Astrocyte of the cerebellum (primary cell): ENCODE measurements at regions not wholly inside any gene's neighbourhood (a gene's known extent, or its start where the extent isn't known, plus 50 kb on each side); places are given as distances from the start of the nearest gene placed in this dataset.

Experiments
- DNase-seq: peaks from one replicate; pipeline ENCODE4 v3.0.0-alpha.2; 2011; ENCODE audit warnings: low read depth
- H3K4me3 ChIP-seq: 2 replicates; pipeline ENCODE4 v1.5.1; 2011; ENCODE audit warnings: mild to moderate bottlenecking, low read depth, low read length, moderate library complexity
- in situ Hi-C: cut with HindIII; loops from 2 replicates; pipeline ENCODE4 v1.10.0; 2017; ENCODE audit warnings: low sequenced_read_pairs
- TF ChIP-seq, protein P1 (sequence below): IDR thresholded peaks from 2 replicates; pipeline ENCODE4 v1.5.1; 2012; ENCODE audit warnings: low read length, low read depth, moderate library complexity, mild to moderate bottlenecking; ENCODE audit errors: missing control alignments

- in situ Hi-C loops: no loop called here
- TF ChIP-seq, protein P1, sequence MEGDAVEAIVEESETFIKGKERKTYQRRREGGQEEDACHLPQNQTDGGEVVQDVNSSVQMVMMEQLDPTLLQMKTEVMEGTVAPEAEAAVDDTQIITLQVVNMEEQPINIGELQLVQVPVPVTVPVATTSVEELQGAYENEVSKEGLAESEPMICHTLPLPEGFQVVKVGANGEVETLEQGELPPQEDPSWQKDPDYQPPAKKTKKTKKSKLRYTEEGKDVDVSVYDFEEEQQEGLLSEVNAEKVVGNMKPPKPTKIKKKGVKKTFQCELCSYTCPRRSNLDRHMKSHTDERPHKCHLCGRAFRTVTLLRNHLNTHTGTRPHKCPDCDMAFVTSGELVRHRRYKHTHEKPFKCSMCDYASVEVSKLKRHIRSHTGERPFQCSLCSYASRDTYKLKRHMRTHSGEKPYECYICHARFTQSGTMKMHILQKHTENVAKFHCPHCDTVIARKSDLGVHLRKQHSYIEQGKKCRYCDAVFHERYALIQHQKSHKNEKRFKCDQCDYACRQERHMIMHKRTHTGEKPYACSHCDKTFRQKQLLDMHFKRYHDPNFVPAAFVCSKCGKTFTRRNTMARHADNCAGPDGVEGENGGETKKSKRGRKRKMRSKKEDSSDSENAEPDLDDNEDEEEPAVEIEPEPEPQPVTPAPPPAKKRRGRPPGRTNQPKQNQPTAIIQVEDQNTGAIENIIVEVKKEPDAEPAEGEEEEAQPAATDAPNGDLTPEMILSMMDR: no peak
- no peak overlapping the region for H3K4me3 ChIP-seq
- DNase-seq: no peak
Measured at GRCh38 chr15:72994534-72995177, 57.6 kb upstream of the NEO1 start.

DNA sequence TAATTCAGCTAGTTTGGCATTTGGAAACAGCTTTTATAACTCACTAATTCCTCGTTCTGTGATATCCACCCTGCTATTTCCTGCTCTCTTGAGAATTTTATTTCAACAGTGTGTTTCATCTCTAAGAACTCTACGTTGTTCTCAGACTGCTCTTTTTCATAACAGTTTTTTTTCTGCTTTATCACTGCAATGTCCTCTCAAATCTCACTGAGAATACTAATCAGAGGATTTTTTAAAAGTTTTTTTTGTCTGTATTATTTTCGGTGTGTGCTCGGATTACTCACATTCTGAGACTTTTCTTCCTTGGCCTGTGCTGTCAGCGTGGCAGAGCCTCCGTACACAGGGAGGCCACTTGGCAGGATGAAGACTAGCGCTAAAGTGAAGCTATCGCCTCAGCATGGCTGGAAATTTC lies 59.4 kb upstream of the NEO1 start:
- TF ChIP-seq, protein P1: no peak
- no peak overlapping the region for H3K4me3 ChIP-seq
- DNase-seq: no peak
- in situ Hi-C loops: no loop called here

GRCh38 chr15:72991026-72991425 lies 61.2 kb upstream of the NEO1 start:
- DNase-seq: no peak
- TF ChIP-seq, protein P1: no peak
- in situ Hi-C loops: no loop called here
- H3K4me3 ChIP-seq: no peak overlapping the region

GRCh38 chr15:72983801-72984545 lies 68.3 kb upstream of the NEO1 start:
- TF ChIP-seq, protein P1: no peak
- in situ Hi-C loops: no loop called here
- DNase-seq: no peak
- no peak overlapping the region for H3K4me3 ChIP-seq

DNA sequence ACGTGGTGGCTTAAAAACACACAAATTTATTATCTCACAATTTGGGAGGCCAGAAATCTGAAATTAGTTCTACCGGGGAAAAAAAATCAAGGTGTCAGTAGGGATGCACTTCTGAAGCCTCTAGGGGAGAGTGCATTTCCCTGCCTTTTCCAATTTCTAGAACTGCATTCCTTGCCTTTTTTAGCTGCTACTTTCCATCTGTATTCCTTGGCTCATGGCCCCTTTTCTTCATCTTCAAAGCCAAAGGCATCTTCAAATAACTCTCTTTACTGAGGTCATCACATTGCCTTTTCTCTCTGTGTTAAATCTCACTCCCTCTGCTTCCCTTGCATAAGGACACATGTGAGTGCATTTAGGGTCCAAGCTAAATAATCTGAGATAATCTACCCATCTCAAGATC lies 69.5 kb upstream of the NEO1 start:
- DNase-seq: no peak
- TF ChIP-seq, protein P1: no peak
- in situ Hi-C loops: no loop called here
- no peak overlapping the region for H3K4me3 ChIP-seq

DNA sequence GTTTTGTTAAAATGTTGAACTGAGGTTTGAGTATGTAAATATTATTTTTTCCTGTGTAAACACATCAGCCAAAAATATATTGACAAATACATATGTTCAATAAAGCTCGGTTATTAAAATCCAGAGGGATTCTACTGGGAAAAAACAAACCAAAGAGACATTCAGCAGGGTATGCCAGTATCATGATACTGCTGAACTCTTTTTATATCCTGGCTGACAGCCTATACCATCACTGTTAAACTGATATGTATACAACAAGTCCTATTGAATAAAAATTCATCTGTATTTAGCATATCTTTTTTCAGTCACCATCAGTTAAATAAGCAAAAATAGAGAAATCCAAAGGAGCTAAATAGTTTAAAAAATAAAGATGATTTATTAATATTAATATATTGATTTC lies 71.6 kb upstream of the NEO1 start:
- in situ Hi-C loops: no loop called here
- no peak overlapping the region for H3K4me3 ChIP-seq
- DNase-seq: no peak
- TF ChIP-seq, protein P1: no peak
